Thymus (tissue), 11 donors: ENCODE measurements at regions not wholly inside any gene's neighbourhood (a gene's known extent, or its start where the extent isn't known, plus 50 kb on each side); places are given as distances from the start of the nearest gene placed in this dataset.

ENCODE experiments used
- DNase-seq, 9 donors: peaks; one replicate each; pipeline ENCODE4 v3.0.0-alpha.2; 2013; ENCODE audit warnings: low spot score in 9 of 9, low read depth in 6 of 9, missing footprints in 1 of 9
- H3K27ac ChIP-seq, 2 donors: one replicate each; pipeline ENCODE4 v1.5.1; 2013; ENCODE audit warnings: control low read depth in 1 of 2, low read depth in 1 of 2, low read length in 1 of 2, mild to moderate bottlenecking in 1 of 2, moderate library complexity in 1 of 2
- H3K27me3 ChIP-seq, 2 donors: one replicate each; pipeline ENCODE4 v1.5.1; 2013; ENCODE audit warnings: low read length in 1 of 2; ENCODE audit not compliant: control insufficient read depth in 2 of 2, insufficient read depth in 1 of 2
- H3K36me3 ChIP-seq, 2 donors: one replicate each; pipeline ENCODE4 v1.5.1; 2013; ENCODE audit warnings: low read length in 1 of 2, mild to moderate bottlenecking in 1 of 2, moderate library complexity in 1 of 2; ENCODE audit not compliant: control insufficient read depth in 2 of 2, insufficient read depth in 2 of 2
- H3K4me1 ChIP-seq, 2 donors: one replicate each; pipeline ENCODE4 v1.5.1; 2013; ENCODE audit warnings: low read length in 2 of 2; ENCODE audit not compliant: control insufficient read depth in 2 of 2, insufficient read depth in 2 of 2
- H3K4me3 ChIP-seq, 2 donors: one replicate each; pipeline ENCODE4 v1.5.1; 2013; ENCODE audit warnings: low read length in 2 of 2, control low read depth in 1 of 2, mild to moderate bottlenecking in 1 of 2
- H3K9me3 ChIP-seq, 2 donors: one replicate each; pipeline ENCODE4 v1.5.1; 2013; ENCODE audit warnings: low read length in 1 of 2, mild to moderate bottlenecking in 1 of 2; ENCODE audit not compliant: control insufficient read depth in 2 of 2, insufficient read depth in 1 of 2
- WGBS: extraction: QIAGEN DNeasy Blood & Tissue Kit; methylation state at CpG from one replicate; pipeline ENCODE4 v1.1.7; 2013; 5-methylcytosine and 5-hydroxymethylcytosine counted together
- donor health status: healthy.

- no peaks in the 10 kb centered on the region for H3K27me3 ChIP-seq
- no peak overlapping the region for H3K27ac ChIP-seq
- no peak overlapping the region for H3K4me3 ChIP-seq
- peaks cover 0 to 15% of the 10 kb centered on the region in 2 donors for H3K4me1 ChIP-seq
- no peak for DNase-seq
- H3K9me3 ChIP-seq, result no peaks in the 10 kb centered on the region
- H3K36me3 ChIP-seq, result no peaks in the 10 kb centered on the region
- WGBS, result 94% methylated on average over 9 of the region's 9 CpGs
These were observed 61.0 kb upstream of the DUSP5 start for GRCh38 chr10:110436554-110437350.

GRCh38 chr10:110437351-110437605, 60.4 kb upstream of the DUSP5 start:
- no peak overlapping the region for H3K4me3 ChIP-seq
- H3K9me3 ChIP-seq, result no peaks in the 10 kb centered on the region
- peaks cover 0 to 20% of the 10 kb centered on the region in 2 donors for H3K4me1 ChIP-seq
- H3K27me3 ChIP-seq, result no peaks in the 10 kb centered on the region
- no peak overlapping the region for H3K27ac ChIP-seq
- H3K36me3 ChIP-seq, result no peaks in the 10 kb centered on the region
- DNase-seq, result no peak
- WGBS, result 97% methylated on average over 3 of the region's 3 CpGs

GRCh38 chr10:110437761-110438341, 59.9 kb upstream of the DUSP5 start:
- WGBS, result 97% methylated on average over 11 of the region's 11 CpGs
- no peak for DNase-seq
- Histone ChIP-seq H3K4me1 (peaks cover 0 to 20% of the 10 kb centered on the region in 2 donors), H3K27ac (no peak overlapping the region), H3K27me3 (no peaks in the 10 kb centered on the region), H3K9me3 (no peaks in the 10 kb centered on the region), H3K36me3 (no peaks in the 10 kb centered on the region), H3K4me3 (no peak overlapping the region)

GRCh38 chr10:110442746-110443145, 55.0 kb upstream of the DUSP5 start:
- no peaks in the 10 kb centered on the region for H3K27me3 ChIP-seq
- H3K9me3 ChIP-seq, result no peaks in the 10 kb centered on the region
- peaks cover 0 to 14% of the 10 kb centered on the region in 2 donors for H3K4me1 ChIP-seq
- no peaks in the 10 kb centered on the region for H3K36me3 ChIP-seq
- no peak for DNase-seq
- H3K4me3 ChIP-seq, result no peak overlapping the region
- H3K27ac ChIP-seq, result no peak overlapping the region
- 97% methylated on average over 4 of the region's 4 CpGs for WGBS

- no peak for DNase-seq
- H3K4me1 ChIP-seq, result peaks cover 0 to 11% of the 10 kb centered on the region in 2 donors
- H3K4me3 ChIP-seq, result no peak overlapping the region
- H3K36me3 ChIP-seq, result no peaks in the 10 kb centered on the region
- H3K9me3 ChIP-seq, result no peaks in the 10 kb centered on the region
- no peaks in the 10 kb centered on the region for H3K27me3 ChIP-seq
- H3K27ac ChIP-seq, result no peak overlapping the region
- 95% methylated on average over 12 of the region's 12 CpGs for WGBS
These were observed 54.3 kb upstream of the DUSP5 start for GRCh38 chr10:110443239-110444003.

GRCh38 chr10:110444004-110444337, 53.7 kb upstream of the DUSP5 start:
- Histone ChIP-seq H3K4me1 (peaks cover 0 to 11% of the 10 kb centered on the region in 2 donors), H3K27ac (no peak overlapping the region), H3K9me3 (no peaks in the 10 kb centered on the region), H3K36me3 (no peaks in the 10 kb centered on the region), H3K27me3 (no peaks in the 10 kb centered on the region), H3K4me3 (no peak overlapping the region)
- no peak for DNase-seq

GRCh38 chr10:110445871-110446270, 51.8 kb upstream of the DUSP5 start:
- Histone ChIP-seq H3K4me1 (peaks cover 0 to 11% of the 10 kb centered on the region in 2 donors), H3K9me3 (no peaks in the 10 kb centered on the region), H3K4me3 (no peak overlapping the region), H3K36me3 (no peaks in the 10 kb centered on the region), H3K27ac (no peak overlapping the region), H3K27me3 (no peaks in the 10 kb centered on the region)
- 99% methylated on average over 6 of the region's 6 CpGs for WGBS
- no peak for DNase-seq

GRCh38 chr10:110446277-110446676, 51.4 kb upstream of the DUSP5 start:
- Histone ChIP-seq H3K27me3 (no peaks in the 10 kb centered on the region), H3K4me3 (no peak overlapping the region), H3K4me1 (peaks cover 0 to 9% of the 10 kb centered on the region in 2 donors), H3K9me3 (no peaks in the 10 kb centered on the region), H3K36me3 (no peaks in the 10 kb centered on the region), H3K27ac (no peak overlapping the region)
- WGBS, result 98% methylated on average over 1 of the region's 1 CpG
- DNase-seq, result no peak

- Histone ChIP-seq H3K4me1 (peaks cover 0 to 2% of the 10 kb centered on the region in 2 donors), H3K36me3 (no peaks in the 10 kb centered on the region), H3K4me3 (no peak overlapping the region), H3K9me3 (no peaks in the 10 kb centered on the region), H3K27me3 (no peaks in the 10 kb centered on the region), H3K27ac (no peak overlapping the region)
- 90% methylated on average over 6 of the region's 6 CpGs for WGBS
- DNase-seq, result no peak
These were observed 50.6 kb upstream of the DUSP5 start for GRCh38 chr10:110446954-110447608.
